ES-I3 (cell line): ENCODE measurements at regions not wholly inside any gene's neighbourhood (a gene's known extent, or its start where the extent isn't known, plus 50 kb on each side); places are given as distances from the start of the nearest gene placed in this dataset.

Source experiments
- H3K36me3 ChIP-seq: 2 replicates; pipeline ENCODE4 v1.6.1; 2013; ENCODE audit warnings: mild to moderate bottlenecking, low read length, control low read depth, moderate library complexity; ENCODE audit not compliant: insufficient read depth
- H3K4me1 ChIP-seq: 2 replicates; pipeline ENCODE4 v1.6.1; 2013; ENCODE audit warnings: mild to moderate bottlenecking, control low read depth, low read length; ENCODE audit not compliant: insufficient read depth
- H3K9ac ChIP-seq: 2 replicates; pipeline ENCODE4 v1.6.1; 2013; ENCODE audit warnings: low read depth, mild to moderate bottlenecking, low read length, moderate library complexity
- H3K9me3 ChIP-seq: 2 replicates; pipeline ENCODE4 v1.6.1; 2013; ENCODE audit warnings: mild to moderate bottlenecking, low read length, moderate library complexity; ENCODE audit not compliant: control insufficient read depth, insufficient read depth

DNA sequence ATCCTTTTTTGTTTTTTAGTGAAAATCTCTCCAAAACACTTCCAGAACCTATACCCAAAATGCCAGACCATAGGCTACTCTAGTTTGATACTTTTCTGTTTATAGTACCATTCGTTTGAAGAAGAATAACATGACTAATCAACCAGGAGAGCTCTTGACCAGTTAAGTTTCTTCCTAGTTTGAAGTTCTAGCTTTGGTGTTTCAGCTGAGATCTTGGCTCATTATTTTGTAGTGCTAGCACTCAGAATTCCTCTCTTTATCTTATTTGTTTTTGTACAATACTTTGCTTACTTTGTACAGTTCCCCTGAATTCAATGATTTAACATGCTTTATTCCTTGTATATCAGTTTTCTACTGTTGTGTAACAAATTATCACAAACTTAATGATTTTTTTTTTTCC, 911.6 kb downstream of the EFNA5 start:
- H3K9me3 ChIP-seq: no peaks in the 10 kb centered on the region
- peaks cover 16% of the 10 kb centered on the region for H3K4me1 ChIP-seq
- H3K9ac ChIP-seq: no peak overlapping the region

DNA sequence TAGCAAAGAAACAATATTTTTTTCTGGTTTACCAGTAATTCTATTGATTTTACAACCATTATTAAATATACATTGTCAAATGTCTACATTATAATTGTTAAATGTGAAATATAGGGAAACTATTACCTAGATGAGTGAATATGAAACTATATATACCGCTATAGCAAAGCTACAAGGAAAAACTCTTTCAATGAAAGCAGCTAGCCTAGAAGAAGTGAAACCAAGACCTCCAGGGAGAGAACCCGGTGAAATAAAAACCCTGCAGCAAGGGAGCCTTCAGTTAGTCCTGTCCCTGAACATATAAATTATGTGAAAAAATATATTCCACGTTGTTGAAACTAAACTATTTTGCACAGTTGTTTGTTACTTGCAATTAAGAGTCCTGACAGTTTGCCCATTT, 913.1 kb downstream of the EFNA5 start:
- Histone ChIP-seq H3K9ac (no peak overlapping the region), H3K9me3 (no peaks in the 10 kb centered on the region), H3K36me3 (no peaks in the 10 kb centered on the region), H3K4me1 (peaks cover 16% of the 10 kb centered on the region)

More for the DNA sequence above, 911.6 kb downstream of the EFNA5 start:
- H3K36me3 ChIP-seq: no peaks in the 10 kb centered on the region

- no peak overlapping the region for H3K9ac ChIP-seq
These were observed 914.9 kb downstream of the EFNA5 start for GRCh38 chr5:106755789-106756188.

GRCh38 chr5:106755066-106755465, 915.7 kb downstream of the EFNA5 start:
- Histone ChIP-seq H3K36me3 (no peaks in the 10 kb centered on the region), H3K9ac (no peak overlapping the region), H3K9me3 (no peaks in the 10 kb centered on the region), H3K4me1 (peaks cover 16% of the 10 kb centered on the region)

More at GRCh38 chr5:106755789-106756188, 914.9 kb downstream of the EFNA5 start:
- H3K4me1 ChIP-seq: peaks cover 16% of the 10 kb centered on the region
- no peaks in the 10 kb centered on the region for H3K36me3 ChIP-seq
- no peaks in the 10 kb centered on the region for H3K9me3 ChIP-seq

DNA sequence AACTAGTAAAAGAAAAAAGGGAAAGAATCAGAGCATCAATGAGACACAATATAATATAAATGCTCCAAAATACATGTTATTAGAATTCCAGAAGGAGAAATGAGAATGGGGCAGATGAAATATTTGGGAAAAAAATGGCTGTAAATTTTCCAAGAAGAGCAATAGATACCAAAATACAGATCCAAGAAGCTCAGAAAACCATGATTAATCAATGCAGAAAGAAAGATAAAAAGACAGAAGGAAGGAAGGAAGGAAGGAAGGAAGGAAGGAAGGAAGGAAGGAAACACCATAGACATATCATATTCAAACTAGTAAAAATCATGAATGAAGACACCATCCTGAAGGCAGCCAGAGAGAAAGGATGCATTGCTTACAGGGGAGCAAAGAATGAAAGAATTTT, 920.9 kb downstream of the EFNA5 start:
- Histone ChIP-seq H3K9ac (no peak overlapping the region), H3K36me3 (no peaks in the 10 kb centered on the region), H3K9me3 (no peaks in the 10 kb centered on the region), H3K4me1 (peaks cover 3% of the 10 kb centered on the region; the same call in 1 of the 2 replicates)

DNA sequence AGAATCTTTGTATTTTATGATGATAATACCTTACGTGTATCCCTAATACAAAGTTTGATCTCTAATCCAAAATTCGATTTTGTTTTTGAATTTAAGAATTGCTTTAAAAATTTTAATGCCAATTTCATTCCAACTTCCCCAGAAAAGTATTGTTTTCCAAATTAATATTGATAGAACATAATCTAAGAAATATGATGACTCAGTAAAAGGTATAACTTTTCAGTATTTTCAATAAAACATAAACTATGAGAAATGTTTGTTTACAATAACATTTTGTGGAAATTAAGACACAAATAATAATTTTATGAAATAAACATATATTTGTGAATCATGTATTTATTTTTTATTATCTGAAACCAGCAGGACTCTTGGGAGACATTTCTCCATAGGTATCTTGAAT, 931.6 kb downstream of the EFNA5 start:
- peaks cover 2% of the 10 kb centered on the region; the same call in 1 of the 2 replicates for H3K4me1 ChIP-seq
- no peak overlapping the region for H3K9ac ChIP-seq

DNA sequence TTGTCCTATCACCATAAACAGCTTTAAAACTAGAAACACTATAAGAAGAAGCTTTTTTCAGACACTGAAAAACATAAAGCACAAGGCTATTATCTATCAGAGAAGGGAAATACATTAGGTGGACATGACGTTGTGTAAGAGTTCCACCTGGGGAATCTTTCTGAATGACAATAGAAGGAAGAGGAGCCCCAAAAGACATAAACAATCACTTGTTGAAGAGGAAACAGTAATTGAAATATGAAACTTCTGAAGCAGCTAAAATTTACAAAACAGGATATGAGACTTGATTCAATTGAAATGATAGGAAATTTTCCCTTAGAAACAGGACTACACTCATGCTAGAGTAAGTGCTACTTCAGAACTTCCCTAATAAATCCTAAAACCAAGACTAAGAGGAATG, 933.6 kb downstream of the EFNA5 start:
- Histone ChIP-seq H3K4me1 (peaks cover 2% of the 10 kb centered on the region; the same call in 1 of the 2 replicates), H3K9me3 (no peaks in the 10 kb centered on the region; the same call in 1 of the 2 replicates), H3K9ac (no peak overlapping the region), H3K36me3 (no peaks in the 10 kb centered on the region)

More for the DNA sequence above, 931.6 kb downstream of the EFNA5 start:
- H3K9me3 ChIP-seq: no peaks in the 10 kb centered on the region
- H3K36me3 ChIP-seq: no peaks in the 10 kb centered on the region

DNA sequence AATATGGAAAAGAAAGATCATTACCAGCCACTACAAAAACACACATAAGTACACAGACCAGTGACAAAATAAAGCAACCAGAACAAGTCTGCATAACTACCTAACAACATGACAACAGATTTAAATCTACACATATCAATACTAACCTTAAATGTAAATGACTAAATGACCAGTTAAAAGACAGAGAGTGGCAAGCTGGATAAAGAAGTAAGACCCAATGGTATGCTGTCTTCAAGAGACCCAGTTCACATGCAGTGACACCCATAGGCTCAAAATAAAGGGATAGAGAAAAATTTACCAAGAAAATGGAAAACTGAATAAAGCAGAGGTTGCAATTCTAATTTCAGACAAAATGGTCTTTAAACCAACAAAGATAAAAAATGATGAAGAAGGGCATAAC, 938.1 kb downstream of the EFNA5 start:
- Histone ChIP-seq H3K9ac (no peak overlapping the region), H3K4me1 (peaks cover 2% of the 10 kb centered on the region; the same call in 1 of the 2 replicates)

DNA sequence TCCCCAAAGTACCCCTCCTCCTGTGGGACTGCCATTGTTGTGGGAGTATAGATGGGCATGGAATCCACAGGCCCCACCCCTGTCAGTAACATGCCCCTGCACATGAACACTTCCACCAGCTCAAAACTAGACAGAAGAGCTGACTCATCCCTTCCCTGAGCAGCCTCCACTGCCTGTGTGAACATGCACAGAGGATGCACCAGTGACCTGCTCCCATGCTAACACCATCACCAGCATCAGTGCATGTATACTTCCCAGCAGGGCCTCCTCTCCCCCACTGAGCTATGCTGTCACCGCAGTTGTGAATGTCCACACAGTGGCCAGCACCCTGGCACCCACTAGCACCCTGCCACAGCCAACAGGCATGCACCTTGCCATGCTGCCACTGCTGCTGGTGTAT, 939.8 kb downstream of the EFNA5 start:
- Histone ChIP-seq H3K9me3 (no peaks in the 10 kb centered on the region; the same call in 1 of the 2 replicates), H3K9ac (no peak overlapping the region), H3K4me1 (no peaks in the 10 kb centered on the region), H3K36me3 (no peaks in the 10 kb centered on the region)

More for the DNA sequence above, 938.1 kb downstream of the EFNA5 start:
- no peaks in the 10 kb centered on the region; the same call in 1 of the 2 replicates for H3K9me3 ChIP-seq
- H3K36me3 ChIP-seq: no peaks in the 10 kb centered on the region

GRCh38 chr5:106730506-106730905, 940.2 kb downstream of the EFNA5 start:
- Histone ChIP-seq H3K9ac (no peak overlapping the region), H3K36me3 (no peaks in the 10 kb centered on the region), H3K4me1 (no peaks in the 10 kb centered on the region), H3K9me3 (no peaks in the 10 kb centered on the region; the same call in 1 of the 2 replicates)

DNA sequence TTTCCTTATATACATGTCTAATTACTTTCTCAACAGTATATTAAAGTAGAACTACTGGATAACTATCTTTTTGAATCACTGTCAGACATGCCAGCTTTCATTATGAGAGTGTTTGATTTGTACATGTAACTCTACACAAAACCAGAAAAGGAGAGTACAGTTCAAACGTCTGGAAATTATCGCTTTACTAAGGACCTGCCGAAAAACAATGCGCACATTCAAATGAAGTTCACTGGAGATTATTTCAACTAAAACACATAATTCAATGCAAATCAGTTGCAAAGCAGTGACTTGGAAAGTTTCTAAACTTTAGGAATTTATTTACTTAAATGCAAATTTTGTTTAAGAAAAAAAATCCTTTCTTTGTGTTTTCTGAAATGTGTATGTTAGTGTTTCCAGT, 942.5 kb downstream of the EFNA5 start:
- Histone ChIP-seq H3K4me1 (no peaks in the 10 kb centered on the region), H3K9me3 (no peaks in the 10 kb centered on the region; the same call in 1 of the 2 replicates), H3K36me3 (no peaks in the 10 kb centered on the region), H3K9ac (no peak overlapping the region)

DNA sequence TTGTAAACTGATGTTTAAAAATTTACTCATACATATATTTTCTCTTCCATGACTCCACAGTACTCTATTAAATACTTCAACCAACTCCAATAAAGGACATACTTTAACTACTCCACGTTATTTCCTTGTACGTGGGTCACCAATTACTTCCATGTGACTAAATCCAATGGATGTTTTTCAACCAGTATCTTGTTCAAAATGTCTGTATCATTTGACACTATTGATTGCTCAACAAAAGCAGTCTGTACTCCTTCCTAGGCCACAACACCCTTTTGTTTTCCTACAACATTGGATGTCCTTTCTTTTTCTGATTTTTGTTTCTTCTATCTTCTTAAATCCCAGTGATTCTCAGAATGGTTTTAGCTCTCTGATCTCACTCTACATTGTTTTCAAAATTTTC, 943.7 kb downstream of the EFNA5 start:
- no peak overlapping the region for H3K9ac ChIP-seq
- H3K4me1 ChIP-seq: no peaks in the 10 kb centered on the region
- no peaks in the 10 kb centered on the region for H3K9me3 ChIP-seq
- H3K36me3 ChIP-seq: no peaks in the 10 kb centered on the region

GRCh38 chr5:106720367-106720766, 950.4 kb downstream of the EFNA5 start:
- Histone ChIP-seq H3K9me3 (no peaks in the 10 kb centered on the region), H3K36me3 (no peaks in the 10 kb centered on the region), H3K4me1 (no peaks in the 10 kb centered on the region), H3K9ac (no peak overlapping the region)

- no peaks in the 10 kb centered on the region for H3K9me3 ChIP-seq
- no peak overlapping the region for H3K9ac ChIP-seq
- no peaks in the 10 kb centered on the region for H3K36me3 ChIP-seq
- no peaks in the 10 kb centered on the region for H3K4me1 ChIP-seq
These were observed 970.9 kb downstream of the EFNA5 start for GRCh38 chr5:106699796-106700195.

DNA sequence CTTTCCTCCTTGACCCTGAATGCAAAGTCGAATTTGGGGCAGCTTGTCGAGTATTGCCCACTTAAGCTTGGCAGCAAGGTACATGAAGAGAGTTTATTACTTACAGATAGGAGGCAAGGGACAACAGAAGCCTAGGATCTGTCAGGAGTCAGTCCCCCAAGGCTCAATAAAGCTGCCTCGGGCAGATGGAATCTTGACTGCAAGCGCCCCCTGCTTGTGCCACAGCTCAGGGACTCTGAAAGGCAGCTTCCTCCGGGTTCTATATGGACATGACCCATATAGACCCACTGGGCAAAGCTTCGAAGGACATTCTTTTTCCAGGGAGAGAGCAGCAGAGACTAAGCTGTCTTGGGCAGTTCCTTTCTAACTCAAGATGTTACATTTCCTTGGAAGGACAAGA, 971.5 kb downstream of the EFNA5 start:
- H3K4me1 ChIP-seq: no peaks in the 10 kb centered on the region
- H3K36me3 ChIP-seq: no peaks in the 10 kb centered on the region
- no peaks in the 10 kb centered on the region for H3K9me3 ChIP-seq

GRCh38 chr5:106698169-106698568, 972.6 kb downstream of the EFNA5 start:
- no peaks in the 10 kb centered on the region for H3K36me3 ChIP-seq
- no peaks in the 10 kb centered on the region for H3K9me3 ChIP-seq
- no peaks in the 10 kb centered on the region for H3K4me1 ChIP-seq
- H3K9ac ChIP-seq: no peak overlapping the region

More for the DNA sequence above, 971.5 kb downstream of the EFNA5 start:
- no peak overlapping the region for H3K9ac ChIP-seq
